Neutrophil (primary cell): ENCODE measurements at regions not wholly inside any gene's neighbourhood (a gene's known extent, or its start where the extent isn't known, plus 50 kb on each side); places are given as distances from the start of the nearest gene placed in this dataset.

Experiments
- H3K27ac ChIP-seq: fragments of 200-600 bp; sonication (generic); 2 replicates; pipeline ENCODE4 v1.5.1; 2016; ENCODE audit warnings: mild to moderate bottlenecking, moderate library complexity
- H3K27me3 ChIP-seq: fragments of 200-600 bp; sonication (generic); 2 replicates; pipeline ENCODE4 v1.6.0; 2016; ENCODE audit warnings: mild to moderate bottlenecking
- H3K36me3 ChIP-seq: fragments of 200-600 bp; sonication (generic); 2 replicates; pipeline ENCODE4 v1.5.1; 2017
- H3K4me1 ChIP-seq, 2 experiments: fragments of 200-600 bp in 1 of 2; sonication (generic) in 1 of 2; 1 replicate in 1 of 2; 2 replicates in 1 of 2; pipeline versions ENCODE4 v1.5.1 to v1.6.1; 2013 to 2016; ENCODE audit warnings: low read depth in 1 of 2, low read length in 1 of 2, mild to moderate bottlenecking in 1 of 2, moderate library complexity in 1 of 2; ENCODE audit not compliant: control insufficient read depth in 1 of 2, insufficient read depth in 1 of 2
- H3K4me3 ChIP-seq, 2 experiments: fragments of 200-600 bp in 1 of 2; sonication (generic) in 1 of 2; 1 replicate in 1 of 2; 2 replicates in 1 of 2; pipeline ENCODE4 v1.5.1; 2013 to 2016; ENCODE audit warnings: low read depth in 1 of 2, low read length in 1 of 2, mild to moderate bottlenecking in 1 of 2, moderate library complexity in 1 of 2
- H3K9me3 ChIP-seq: fragments of 200-600 bp; sonication (generic); 2 replicates; pipeline ENCODE4 v1.5.1; 2016
- CTCF ChIP-seq: fragments of 200-600 bp; sonication (generic); IDR thresholded peaks from 2 replicates; pipeline ENCODE4 v1.5.1; 2016; ENCODE audit warnings: antibody characterized with exemption

DNA sequence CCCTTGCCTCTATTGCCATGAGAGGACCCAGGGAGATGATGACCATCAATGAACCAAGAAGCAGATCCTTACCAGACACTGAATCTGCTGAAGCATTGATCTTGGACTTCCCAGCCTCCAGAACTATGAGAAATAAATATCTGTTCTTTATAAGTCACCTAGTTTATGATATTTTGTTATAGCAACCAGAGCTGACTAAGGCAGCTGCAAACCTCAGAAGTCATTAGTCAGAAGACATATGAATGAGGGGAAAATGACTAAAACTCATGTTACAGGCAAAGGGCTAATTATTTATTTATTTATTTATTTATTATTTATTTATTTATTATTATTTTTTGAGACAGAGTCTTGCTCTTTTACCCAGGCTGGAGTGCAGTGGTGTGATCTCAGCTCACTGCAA is 321.1 kb downstream of the TGFB2 start:
- no peak overlapping the region for H3K27ac ChIP-seq
- H3K27me3 ChIP-seq, result no peaks in the 10 kb centered on the region
- no peaks in the 10 kb centered on the region for H3K9me3 ChIP-seq
- H3K4me1 ChIP-seq, result no peaks in the 10 kb centered on the region
- H3K36me3 ChIP-seq, result no peaks in the 10 kb centered on the region
- H3K4me3 ChIP-seq, result no peak overlapping the region
- no peak for TF ChIP-seq CTCF

DNA sequence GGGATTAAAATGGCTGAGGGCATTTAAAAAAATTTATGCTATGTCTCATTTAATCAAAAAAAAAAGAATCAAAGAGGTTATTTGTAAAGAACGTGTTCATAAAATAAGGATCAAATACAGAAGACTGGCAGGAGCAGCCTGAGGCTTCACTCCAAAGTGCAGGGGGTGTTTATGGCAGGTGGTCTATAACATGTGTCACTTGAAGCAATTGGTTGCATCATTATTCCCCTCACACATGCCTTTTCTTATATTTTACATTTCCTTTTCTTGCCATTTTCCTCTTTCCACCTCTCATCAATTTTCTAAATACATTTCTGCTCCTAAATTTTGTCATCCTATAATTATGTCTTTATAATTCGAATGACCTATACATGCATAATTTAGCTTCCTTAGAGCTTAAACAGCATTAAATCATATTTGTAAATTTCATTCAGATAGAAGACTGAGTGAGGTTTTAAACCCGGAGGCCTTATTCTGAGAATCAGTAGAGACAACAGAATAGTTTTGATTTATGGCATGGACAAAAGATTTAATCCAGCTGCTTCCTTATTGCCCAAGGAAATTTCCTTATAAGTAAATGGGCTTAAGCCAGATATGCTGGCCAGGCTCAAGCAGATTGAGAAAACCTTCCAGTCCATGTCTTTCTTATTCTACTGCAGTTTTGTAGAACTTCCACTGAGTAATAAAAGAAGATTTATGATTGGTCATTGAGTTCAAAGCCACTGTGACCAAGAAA is 322.8 kb downstream of the TGFB2 start:
- no peak overlapping the region for H3K27ac ChIP-seq
- H3K27me3 ChIP-seq, result no peaks in the 10 kb centered on the region
- no peak for TF ChIP-seq CTCF

DNA sequence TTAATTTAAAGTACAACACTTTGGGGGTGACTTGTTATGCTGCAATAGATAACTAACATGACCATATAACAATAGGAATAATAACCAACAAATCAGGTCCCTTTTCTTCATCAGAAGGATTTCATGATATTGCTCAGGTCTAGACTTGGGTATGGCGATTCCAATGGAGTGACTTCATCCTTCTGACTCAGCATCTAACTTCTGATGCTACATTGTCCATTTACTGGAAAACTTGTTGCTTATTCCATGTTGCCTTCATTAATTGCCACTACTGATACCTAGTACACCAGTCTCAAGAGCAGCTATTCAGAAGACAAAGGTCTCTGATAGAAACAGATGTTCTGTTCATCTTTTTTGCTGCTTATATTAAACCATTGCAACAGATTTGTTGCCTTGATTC is 324.3 kb downstream of the TGFB2 start:
- no peak overlapping the region for H3K27ac ChIP-seq
- no peaks in the 10 kb centered on the region for H3K27me3 ChIP-seq
- TF ChIP-seq CTCF, result no peak
- H3K9me3 ChIP-seq, result no peaks in the 10 kb centered on the region
- H3K4me3 ChIP-seq, result no peak overlapping the region
- H3K4me1 ChIP-seq, result no peaks in the 10 kb centered on the region
- H3K36me3 ChIP-seq, result no peaks in the 10 kb centered on the region

More for the DNA sequence above, 322.8 kb downstream of the TGFB2 start:
- no peaks in the 10 kb centered on the region for H3K9me3 ChIP-seq
- no peak overlapping the region for H3K4me3 ChIP-seq
- no peaks in the 10 kb centered on the region for H3K36me3 ChIP-seq
- H3K4me1 ChIP-seq, result no peaks in the 10 kb centered on the region

- H3K27ac ChIP-seq, result no peak overlapping the region
- no peak overlapping the region for H3K4me3 ChIP-seq
- no peaks in the 10 kb centered on the region for H3K36me3 ChIP-seq
- no peak for TF ChIP-seq CTCF
- H3K4me1 ChIP-seq, result no peaks in the 10 kb centered on the region
- H3K27me3 ChIP-seq, result no peaks in the 10 kb centered on the region
- no peaks in the 10 kb centered on the region for H3K9me3 ChIP-seq
These were observed 325.7 kb downstream of the TGFB2 start for GRCh38 chr1:218670875-218671274.

- no peaks in the 10 kb centered on the region for H3K9me3 ChIP-seq
- no peak for TF ChIP-seq CTCF
- no peaks in the 10 kb centered on the region for H3K36me3 ChIP-seq
- H3K4me3 ChIP-seq, result no peak overlapping the region
- H3K4me1 ChIP-seq, result no peaks in the 10 kb centered on the region
- no peaks in the 10 kb centered on the region for H3K27me3 ChIP-seq
- H3K27ac ChIP-seq, result no peak overlapping the region
These were observed 326.4 kb downstream of the TGFB2 start for GRCh38 chr1:218671573-218671972.
